ENCODE measurements at regions not wholly inside any gene's neighbourhood (a gene's known extent, or its start where the extent isn't known, plus 50 kb on each side); places are given as distances from the start of the nearest gene placed in this dataset.

GRCh38 chr6:137783710-137784109 is 83.3 kb upstream of the TNFAIP3 start:
- DNase-seq (ENCODE audit: low spot score): no peak
- intact Hi-C loops (cut with DNase I): no loop called here

DNA sequence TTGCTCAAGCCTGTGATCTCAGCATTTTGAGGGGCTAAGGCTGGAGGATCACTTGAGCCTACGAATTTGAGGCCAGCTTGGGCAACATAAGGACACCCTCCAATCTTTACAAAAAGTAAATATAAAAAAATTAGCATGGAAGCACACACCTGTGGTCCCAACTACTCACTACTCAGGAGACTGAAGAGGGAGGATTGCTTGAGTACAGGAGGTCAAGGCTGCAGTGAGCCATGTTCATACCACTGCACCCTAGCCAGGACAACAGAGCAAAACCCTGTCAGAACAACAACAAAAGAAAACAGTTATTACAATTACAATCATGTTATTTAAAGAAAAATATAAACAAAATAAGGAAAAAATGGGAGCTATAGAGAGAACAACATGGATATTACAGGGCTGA is 82.5 kb upstream of the TNFAIP3 start:
- intact Hi-C loops (cut with DNase I): no loop called here

GRCh38 chr6:137787016-137787415 is 80.0 kb upstream of the TNFAIP3 start:
- no peak for DNase-seq (ENCODE audit: low spot score)
- intact Hi-C loops (cut with DNase I): no loop called here

More for the DNA sequence above, 82.5 kb upstream of the TNFAIP3 start:
- DNase-seq (ENCODE audit: low spot score): no peak

DNA sequence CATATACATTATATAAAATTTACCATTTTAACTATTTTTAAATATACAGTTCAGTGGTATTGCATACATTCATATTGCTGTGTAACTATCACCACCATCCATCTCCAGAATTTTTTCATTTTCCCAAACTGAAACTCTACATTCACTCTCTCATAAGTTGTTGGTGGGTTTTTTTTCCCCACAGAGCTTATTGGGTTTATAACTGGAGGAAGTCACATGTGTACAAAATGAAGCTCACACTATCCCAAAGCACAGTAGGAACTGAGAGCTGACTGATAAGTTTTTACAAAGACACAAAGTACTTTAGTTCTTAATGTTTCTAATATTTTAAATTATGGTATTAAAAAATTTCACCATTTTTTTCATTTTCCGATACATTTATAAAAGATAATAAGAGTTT is 78.8 kb upstream of the TNFAIP3 start:
- intact Hi-C loops (cut with DNase I): no loop called here
- no peak for DNase-seq (ENCODE audit: low spot score)

DNA sequence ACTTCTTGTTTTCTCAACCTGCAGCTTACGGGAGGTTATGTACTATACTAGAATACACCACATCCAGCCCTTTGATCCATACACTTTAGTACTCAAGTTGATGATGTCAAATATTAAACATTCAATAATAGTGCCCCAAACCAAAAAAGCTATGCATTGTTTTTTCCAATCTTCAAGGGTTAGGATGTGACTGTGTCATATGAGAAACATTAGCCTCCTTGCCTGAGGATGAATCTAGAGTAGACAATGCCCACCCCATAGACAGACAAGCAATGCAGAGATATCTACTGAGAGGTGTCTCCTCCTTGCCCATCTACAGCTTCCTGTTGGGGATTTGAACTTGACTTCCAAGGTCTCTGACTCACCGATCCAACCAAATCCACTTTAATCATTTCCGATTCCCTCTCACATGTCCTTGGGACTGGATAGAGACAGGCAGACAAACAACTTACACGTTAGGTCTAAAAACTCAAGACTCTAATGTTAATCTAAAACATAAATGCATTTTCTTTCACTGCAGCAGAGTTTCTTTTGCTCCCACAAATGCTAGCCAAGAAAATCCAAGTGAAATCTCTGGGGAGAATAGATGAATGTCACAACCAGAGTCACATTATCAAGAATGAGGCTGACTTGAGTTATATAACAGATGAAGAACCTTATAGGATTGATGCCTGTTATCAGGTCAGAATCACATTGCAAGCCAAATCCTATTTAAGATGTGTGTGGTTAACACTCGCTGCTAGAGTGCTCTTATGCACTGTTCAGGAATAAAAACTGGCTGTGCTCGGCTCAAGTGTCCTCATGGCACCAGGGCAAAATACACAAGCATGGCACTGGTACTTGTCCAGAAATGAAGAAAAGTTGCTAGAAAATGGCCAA is 75.5 kb upstream of the TNFAIP3 start:
- intact Hi-C loops (cut with DNase I): no loop called here
- no peak for DNase-seq (ENCODE audit: low spot score)

- DNase-seq (ENCODE audit: low spot score): no peak
- intact Hi-C loops (cut with DNase I): no loop called here
Observed at GRCh38 chr6:137792160-137793033, 74.7 kb upstream of the TNFAIP3 start.

DNA sequence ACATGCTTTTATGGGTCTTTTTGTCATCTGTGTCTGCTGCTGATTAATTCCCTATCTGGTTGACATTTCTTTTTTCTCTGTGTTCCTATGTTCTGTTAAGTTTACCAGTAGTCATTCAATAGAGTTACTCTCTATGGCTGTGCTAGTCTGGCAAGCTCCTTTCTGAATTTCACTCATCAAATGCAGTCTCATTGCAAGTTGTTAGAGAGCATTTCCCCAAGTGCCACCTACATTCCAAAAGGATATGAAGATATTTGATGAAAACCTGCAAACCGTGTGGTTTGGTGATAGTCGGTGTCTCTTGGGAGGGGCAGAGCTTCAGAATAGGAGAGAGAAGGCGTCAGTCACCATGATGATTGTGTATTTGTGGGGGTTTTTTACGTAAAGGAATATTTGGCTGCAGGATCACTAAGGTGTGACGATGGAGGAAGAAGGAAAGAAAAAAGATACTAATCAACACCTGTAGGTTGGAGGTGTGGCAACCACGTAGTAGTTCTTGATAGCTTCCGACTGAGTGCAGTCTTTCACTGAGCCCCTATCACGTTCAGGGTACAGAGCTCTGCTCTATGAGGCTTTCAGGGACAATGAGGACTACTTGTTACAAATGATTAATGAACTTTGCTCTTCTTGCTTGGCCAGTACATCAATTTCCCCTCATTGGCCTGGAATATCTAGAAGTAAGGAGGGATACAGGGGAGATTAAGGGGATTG is 73.1 kb upstream of the TNFAIP3 start:
- no peak for DNase-seq (ENCODE audit: low spot score)
- intact Hi-C loops (cut with DNase I): no loop called here

GRCh38 chr6:137794516-137795201 is 72.4 kb upstream of the TNFAIP3 start:
- no peak for DNase-seq (ENCODE audit: low spot score)
- intact Hi-C loops (cut with DNase I): no loop called here

DNA sequence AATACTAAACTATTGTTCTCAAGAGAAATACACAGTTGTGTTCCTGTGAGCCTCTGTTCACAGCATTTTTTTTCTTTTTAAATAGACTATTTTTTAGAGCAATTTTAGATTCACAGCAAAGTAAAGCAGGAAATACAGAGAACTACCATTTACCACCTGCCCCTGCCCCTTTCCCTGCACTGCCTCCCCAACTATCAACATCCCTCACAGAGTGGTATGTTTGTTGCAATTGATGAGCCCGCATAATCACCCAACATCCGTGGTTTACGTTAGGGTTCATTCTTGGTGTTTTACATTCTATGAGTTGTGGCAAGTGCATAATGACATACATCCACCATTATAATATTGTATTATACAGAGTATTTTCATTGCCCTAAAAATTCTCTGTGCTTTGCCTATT is 71.6 kb upstream of the TNFAIP3 start:
- intact Hi-C loops (cut with DNase I): no loop called here
- DNase-seq (ENCODE audit: low spot score): no peak

GRCh38 chr6:137798261-137798660 is 68.8 kb upstream of the TNFAIP3 start:
- intact Hi-C loops (cut with DNase I): no loop called here

DNA sequence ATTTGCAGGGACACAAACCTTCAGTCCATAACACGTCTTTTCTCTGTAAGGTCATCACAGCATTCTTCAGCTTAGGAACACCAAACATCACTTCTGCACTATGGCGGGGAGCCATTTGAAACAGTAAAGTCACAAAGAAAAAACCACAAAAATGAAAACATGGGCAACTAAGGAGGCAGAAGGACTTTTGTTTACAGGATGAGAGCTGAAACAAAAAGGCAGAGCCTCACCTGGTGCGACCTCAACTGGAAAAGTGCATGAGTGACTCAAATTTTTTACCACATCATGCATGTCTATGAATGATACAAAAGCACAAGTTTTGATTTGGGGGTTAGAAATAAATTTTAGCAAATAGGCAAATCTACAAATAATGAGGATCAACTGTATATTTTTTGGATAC is 68.2 kb upstream of the TNFAIP3 start:
- intact Hi-C loops (cut with DNase I): no loop called here
- DNase-seq (ENCODE audit: low spot score): no peak

More at GRCh38 chr6:137798261-137798660, 68.8 kb upstream of the TNFAIP3 start:
- DNase-seq (ENCODE audit: low spot score): no peak

GRCh38 chr6:137799950-137800568 is 67.0 kb upstream of the TNFAIP3 start:
- no peak for DNase-seq (ENCODE audit: low spot score)
- intact Hi-C loops (cut with DNase I): loop anchor here (10.0 kb wide), 1 partner anchor 145 kb away; no protein-coding TSS in a partner anchor

GRCh38 chr6:137800762-137801161 is 66.3 kb upstream of the TNFAIP3 start:
- DNase-seq (ENCODE audit: low spot score): no peak
- intact Hi-C loops (cut with DNase I): loop anchor here (10.0 kb wide), 1 partner anchor 144 kb away; no protein-coding TSS in a partner anchor

- intact Hi-C loops (cut with DNase I): loop anchor here (10.0 kb wide), 1 partner anchor 143 kb away; no protein-coding TSS in a partner anchor
- DNase-seq (ENCODE audit: low spot score): no peak
Observed at GRCh38 chr6:137801352-137802114, 65.5 kb upstream of the TNFAIP3 start.

- intact Hi-C loops (cut with DNase I): loop anchor here (10.0 kb wide), 1 partner anchor 142 kb away; no protein-coding TSS in a partner anchor
Observed at GRCh38 chr6:137802408-137803182, 64.5 kb upstream of the TNFAIP3 start.

DNA sequence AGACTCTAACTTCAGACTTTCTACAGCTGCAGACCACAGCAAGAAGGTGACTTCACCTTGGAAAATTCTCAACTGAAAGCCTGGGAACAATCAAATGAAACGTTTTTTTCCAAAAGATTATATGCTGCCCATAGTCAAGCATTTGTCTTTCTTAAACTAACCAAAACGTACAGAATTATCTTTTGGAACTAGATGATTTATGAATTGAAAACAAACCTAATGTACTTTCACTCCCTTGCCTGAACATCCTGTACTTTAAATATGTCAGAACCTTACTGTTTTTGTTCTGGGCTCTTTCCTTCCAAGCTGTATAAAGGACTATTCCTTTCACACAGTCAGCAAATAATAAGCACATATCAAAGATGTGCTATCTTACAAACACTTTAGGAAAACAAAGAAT is 62.4 kb upstream of the TNFAIP3 start:
- intact Hi-C loops (cut with DNase I): loop anchor here (10.0 kb wide), 1 partner anchor 140 kb away; no protein-coding TSS in a partner anchor
- DNase-seq (ENCODE audit: low spot score): no peak

More at GRCh38 chr6:137802408-137803182, 64.5 kb upstream of the TNFAIP3 start:
- no peak for DNase-seq (ENCODE audit: low spot score)

DNA sequence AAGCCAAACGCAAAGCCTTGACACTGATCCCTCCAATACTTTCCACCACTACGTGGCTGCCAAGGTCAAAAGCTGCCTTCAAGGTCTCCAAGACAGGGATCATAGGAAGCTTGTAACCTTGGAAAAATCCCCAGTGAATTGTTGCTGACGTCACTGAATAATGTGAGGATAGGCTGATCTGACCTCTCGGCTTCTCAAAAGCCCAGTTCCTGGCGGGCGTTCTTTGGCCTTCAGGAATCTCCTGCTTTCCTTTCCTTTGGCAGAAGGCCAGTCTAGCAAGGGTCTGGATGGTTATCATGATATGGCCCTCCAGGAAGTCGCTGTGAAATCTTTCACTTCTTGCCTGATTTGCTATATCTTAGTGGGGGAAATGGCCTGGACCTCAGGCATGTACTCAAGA is 61.4 kb upstream of the TNFAIP3 start:
- intact Hi-C loops (cut with DNase I): loop anchor here (10.0 kb wide), 1 partner anchor 139 kb away; no protein-coding TSS in a partner anchor
- DNase-seq (ENCODE audit: low spot score): no peak
